ENCODE measurements at regions not wholly inside any gene's neighbourhood (a gene's known extent, or its start where the extent isn't known, plus 50 kb on each side); places are given as distances from the start of the nearest gene placed in this dataset.

DNA sequence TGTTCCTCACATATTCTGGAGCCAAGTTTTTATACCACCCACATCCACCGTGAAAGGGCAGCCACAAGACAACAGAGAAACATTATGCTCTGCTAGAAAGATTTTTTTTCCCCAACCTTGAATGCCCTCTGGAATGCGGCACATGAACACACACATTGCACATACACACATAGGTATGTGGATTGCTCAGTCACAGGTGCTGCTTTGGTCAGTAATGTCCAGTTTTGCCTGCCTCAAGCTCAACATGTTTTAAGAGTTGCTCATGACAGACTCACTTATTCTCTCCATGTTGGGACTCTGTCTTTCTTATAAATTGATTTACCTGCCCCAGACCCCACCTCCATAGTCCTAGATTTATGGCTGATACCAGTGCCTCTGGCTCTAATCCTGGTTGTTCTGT lies 138.0 kb upstream of the ASTN2 start:
- Histone ChIP-seq H3K4me3 (ENCODE audit: low read depth in 1 of 2, low read length in 2 of 2) (no peak overlapping the region), H3K27ac (ENCODE audit: low read depth in 2 of 2, low read length in 1 of 2) (no peak overlapping the region), H3K4me1 (ENCODE audit: control insufficient read depth in 2 of 2, insufficient read depth in 2 of 2, low read length in 1 of 2) (no peaks in the 10 kb centered on the region), H3K36me3 (ENCODE audit: control insufficient read depth in 2 of 2, insufficient read depth in 2 of 2, low read length in 1 of 2) (no peaks in the 10 kb centered on the region), H3K9me3 (ENCODE audit: control insufficient read depth in 2 of 2, insufficient read depth in 1 of 2, low read depth in 1 of 2, low read length in 1 of 2) (no peaks in the 10 kb centered on the region), H3K27me3 (ENCODE audit: control insufficient read depth in 1 of 2, insufficient read depth in 2 of 2, low read length in 2 of 2) (peaks cover 0 to 2% of the 10 kb centered on the region in 2 donors)
- WGBS, 2 donors = 86% methylated on average over 2 of the region's 2 CpGs

DNA sequence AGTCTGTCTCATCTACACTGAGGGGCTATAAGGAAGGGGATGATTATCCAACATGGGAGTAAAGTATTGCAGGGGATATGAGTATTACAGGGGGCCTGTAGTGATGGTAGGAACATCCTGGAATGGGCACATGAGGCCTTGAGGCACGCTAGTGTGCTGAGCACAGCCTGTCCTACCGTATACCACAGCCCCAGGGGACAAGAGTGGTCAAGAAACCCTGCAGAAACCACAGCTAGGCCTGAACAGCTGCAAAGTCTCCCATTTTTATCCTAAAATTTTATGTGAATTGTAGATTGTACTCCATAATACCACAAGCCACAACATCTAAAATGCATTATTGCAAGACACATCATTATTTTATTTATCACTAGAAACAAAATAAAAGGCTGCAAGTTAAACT lies 136.3 kb upstream of the ASTN2 start:
- no peaks in the 10 kb centered on the region for H3K36me3 ChIP-seq (ENCODE audit: control insufficient read depth in 2 of 2, insufficient read depth in 2 of 2, low read length in 1 of 2)
- H3K27ac ChIP-seq (ENCODE audit: low read depth in 2 of 2, low read length in 1 of 2) = no peak overlapping the region
- no peak overlapping the region for H3K4me3 ChIP-seq (ENCODE audit: low read depth in 1 of 2, low read length in 2 of 2)
- no peaks in the 10 kb centered on the region for H3K4me1 ChIP-seq (ENCODE audit: control insufficient read depth in 2 of 2, insufficient read depth in 2 of 2, low read length in 1 of 2)
- H3K27me3 ChIP-seq (ENCODE audit: control insufficient read depth in 1 of 2, insufficient read depth in 2 of 2, low read length in 2 of 2) = peaks cover 0 to 2% of the 10 kb centered on the region in 2 donors
- H3K9me3 ChIP-seq (ENCODE audit: control insufficient read depth in 2 of 2, insufficient read depth in 1 of 2, low read depth in 1 of 2, low read length in 1 of 2) = no peaks in the 10 kb centered on the region
- WGBS, 2 donors = 66 to 69% methylated on average over 2 of the region's 2 CpGs

- Histone ChIP-seq H3K27ac (ENCODE audit: low read depth in 2 of 2, low read length in 1 of 2) (no peak overlapping the region), H3K27me3 (ENCODE audit: control insufficient read depth in 1 of 2, insufficient read depth in 2 of 2, low read length in 2 of 2) (peaks cover 0 to 2% of the 10 kb centered on the region in 2 donors), H3K9me3 (ENCODE audit: control insufficient read depth in 2 of 2, insufficient read depth in 1 of 2, low read depth in 1 of 2, low read length in 1 of 2) (no peaks in the 10 kb centered on the region), H3K4me3 (ENCODE audit: low read depth in 1 of 2, low read length in 2 of 2) (no peak overlapping the region), H3K4me1 (ENCODE audit: control insufficient read depth in 2 of 2, insufficient read depth in 2 of 2, low read length in 1 of 2) (no peaks in the 10 kb centered on the region), H3K36me3 (ENCODE audit: control insufficient read depth in 2 of 2, insufficient read depth in 2 of 2, low read length in 1 of 2) (no peaks in the 10 kb centered on the region)
- WGBS, 2 donors = 63 to 69% methylated on average over 3 of the region's 3 CpGs
Observed at GRCh38 chr9:117549444-117549843, 134.6 kb upstream of the ASTN2 start.

DNA sequence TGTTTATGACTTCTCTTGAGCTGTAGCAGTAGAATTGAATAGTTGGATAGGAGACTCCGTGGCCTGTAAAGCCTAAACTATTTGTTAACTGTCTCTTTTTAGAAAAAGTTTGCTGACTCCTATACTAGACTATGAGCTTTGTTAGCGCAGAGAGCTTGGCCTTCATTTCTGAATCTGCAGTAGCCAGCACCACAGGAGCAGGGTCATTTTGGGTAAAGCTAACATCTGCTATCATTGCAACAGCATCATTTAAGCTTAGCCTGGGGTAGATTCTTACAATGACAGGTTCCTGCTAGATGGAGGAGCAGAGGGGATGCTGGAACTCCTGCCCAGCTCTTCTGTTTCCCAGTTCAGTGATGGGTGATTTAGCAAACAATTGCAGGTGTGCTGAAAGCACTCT lies 133.7 kb upstream of the ASTN2 start:
- H3K27me3 ChIP-seq (ENCODE audit: control insufficient read depth in 1 of 2, insufficient read depth in 2 of 2, low read length in 2 of 2) = peaks cover 0 to 2% of the 10 kb centered on the region in 2 donors
- H3K4me1 ChIP-seq (ENCODE audit: control insufficient read depth in 2 of 2, insufficient read depth in 2 of 2, low read length in 1 of 2) = no peaks in the 10 kb centered on the region
- H3K9me3 ChIP-seq (ENCODE audit: control insufficient read depth in 2 of 2, insufficient read depth in 1 of 2, low read depth in 1 of 2, low read length in 1 of 2) = no peaks in the 10 kb centered on the region
- no peak overlapping the region for H3K4me3 ChIP-seq (ENCODE audit: low read depth in 1 of 2, low read length in 2 of 2)
- no peaks in the 10 kb centered on the region for H3K36me3 ChIP-seq (ENCODE audit: control insufficient read depth in 2 of 2, insufficient read depth in 2 of 2, low read length in 1 of 2)
- WGBS, 2 donors = 83 to 87% methylated on average over 2 of the region's 2 CpGs
- H3K27ac ChIP-seq (ENCODE audit: low read depth in 2 of 2, low read length in 1 of 2) = no peak overlapping the region

- H3K27me3 ChIP-seq (ENCODE audit: control insufficient read depth in 1 of 2, insufficient read depth in 2 of 2, low read length in 2 of 2) = peaks cover 0 to 2% of the 10 kb centered on the region in 2 donors
- 73 to 80% methylated on average over 3 of the region's 3 CpGs for WGBS, 2 donors
- no peak overlapping the region for H3K4me3 ChIP-seq (ENCODE audit: low read depth in 1 of 2, low read length in 2 of 2)
- no peaks in the 10 kb centered on the region for H3K4me1 ChIP-seq (ENCODE audit: control insufficient read depth in 2 of 2, insufficient read depth in 2 of 2, low read length in 1 of 2)
- H3K9me3 ChIP-seq (ENCODE audit: control insufficient read depth in 2 of 2, insufficient read depth in 1 of 2, low read depth in 1 of 2, low read length in 1 of 2) = no peaks in the 10 kb centered on the region
- no peak overlapping the region for H3K27ac ChIP-seq (ENCODE audit: low read depth in 2 of 2, low read length in 1 of 2)
- no peaks in the 10 kb centered on the region for H3K36me3 ChIP-seq (ENCODE audit: control insufficient read depth in 2 of 2, insufficient read depth in 2 of 2, low read length in 1 of 2)
Observed at GRCh38 chr9:117547904-117548303, 133.0 kb upstream of the ASTN2 start.

GRCh38 chr9:117546894-117547678 lies 132.2 kb upstream of the ASTN2 start:
- WGBS, 2 donors = 14 to 16% methylated on average over 18 to 20 of the region's 20 CpGs
- no peaks in the 10 kb centered on the region for H3K36me3 ChIP-seq (ENCODE audit: control insufficient read depth in 2 of 2, insufficient read depth in 2 of 2, low read length in 1 of 2)
- H3K9me3 ChIP-seq (ENCODE audit: control insufficient read depth in 2 of 2, insufficient read depth in 1 of 2, low read depth in 1 of 2, low read length in 1 of 2) = no peaks in the 10 kb centered on the region
- H3K4me3 ChIP-seq (ENCODE audit: low read depth in 1 of 2, low read length in 2 of 2) = peak overlapping the region in 1 of 2 donors; percentile 1
- no peak overlapping the region for H3K27ac ChIP-seq (ENCODE audit: low read depth in 2 of 2, low read length in 1 of 2)
- H3K27me3 ChIP-seq (ENCODE audit: control insufficient read depth in 1 of 2, insufficient read depth in 2 of 2, low read length in 2 of 2) = peaks cover 0 to 2% of the 10 kb centered on the region in 2 donors
- no peaks in the 10 kb centered on the region for H3K4me1 ChIP-seq (ENCODE audit: control insufficient read depth in 2 of 2, insufficient read depth in 2 of 2, low read length in 1 of 2)

GRCh38 chr9:117545846-117546245 lies 131.0 kb upstream of the ASTN2 start:
- H3K9me3 ChIP-seq (ENCODE audit: control insufficient read depth in 2 of 2, insufficient read depth in 1 of 2, low read depth in 1 of 2, low read length in 1 of 2) = no peaks in the 10 kb centered on the region
- H3K27me3 ChIP-seq (ENCODE audit: control insufficient read depth in 1 of 2, insufficient read depth in 2 of 2, low read length in 2 of 2) = peaks cover 0 to 2% of the 10 kb centered on the region in 2 donors
- no peak overlapping the region for H3K4me3 ChIP-seq (ENCODE audit: low read depth in 1 of 2, low read length in 2 of 2)
- WGBS, 2 donors = 73 to 81% methylated on average over 1 of the region's 1 CpG
- H3K4me1 ChIP-seq (ENCODE audit: control insufficient read depth in 2 of 2, insufficient read depth in 2 of 2, low read length in 1 of 2) = no peaks in the 10 kb centered on the region
- no peaks in the 10 kb centered on the region for H3K36me3 ChIP-seq (ENCODE audit: control insufficient read depth in 2 of 2, insufficient read depth in 2 of 2, low read length in 1 of 2)
- no peak overlapping the region for H3K27ac ChIP-seq (ENCODE audit: low read depth in 2 of 2, low read length in 1 of 2)

- Histone ChIP-seq H3K4me3 (ENCODE audit: low read depth in 1 of 2, low read length in 2 of 2) (no peak overlapping the region), H3K36me3 (ENCODE audit: control insufficient read depth in 2 of 2, insufficient read depth in 2 of 2, low read length in 1 of 2) (no peaks in the 10 kb centered on the region), H3K9me3 (ENCODE audit: control insufficient read depth in 2 of 2, insufficient read depth in 1 of 2, low read depth in 1 of 2, low read length in 1 of 2) (no peaks in the 10 kb centered on the region), H3K27ac (ENCODE audit: low read depth in 2 of 2, low read length in 1 of 2) (no peak overlapping the region), H3K4me1 (ENCODE audit: control insufficient read depth in 2 of 2, insufficient read depth in 2 of 2, low read length in 1 of 2) (no peaks in the 10 kb centered on the region), H3K27me3 (ENCODE audit: control insufficient read depth in 1 of 2, insufficient read depth in 2 of 2, low read length in 2 of 2) (no peaks in the 10 kb centered on the region)
- 31 to 39% methylated on average over 2 of the region's 2 CpGs for WGBS, 2 donors
Observed at GRCh38 chr9:117543089-117543488, 128.2 kb upstream of the ASTN2 start.

DNA sequence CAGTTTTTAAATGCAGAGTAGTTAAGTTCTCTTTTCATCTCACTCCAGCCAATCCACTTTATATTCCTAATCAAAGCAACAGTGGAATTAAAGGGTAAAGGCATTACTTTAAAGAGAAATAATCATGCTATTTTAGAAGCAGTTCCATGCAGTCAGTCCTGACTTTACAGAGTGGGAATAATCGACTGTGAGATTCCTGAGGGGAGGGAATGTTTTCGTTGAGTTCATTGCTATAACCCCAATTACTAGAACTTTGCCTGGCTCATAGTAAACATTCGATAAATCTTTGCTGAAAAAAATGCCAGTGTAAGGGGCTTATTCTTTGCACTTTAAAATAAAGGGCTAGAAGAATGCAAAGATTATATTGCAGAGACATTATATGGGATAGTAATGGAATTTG lies 127.2 kb upstream of the ASTN2 start:
- H3K27ac ChIP-seq (ENCODE audit: low read depth in 2 of 2, low read length in 1 of 2) = no peak overlapping the region
- H3K27me3 ChIP-seq (ENCODE audit: control insufficient read depth in 1 of 2, insufficient read depth in 2 of 2, low read length in 2 of 2) = no peaks in the 10 kb centered on the region
- 52 to 54% methylated on average over 3 of the region's 3 CpGs for WGBS, 2 donors
- no peaks in the 10 kb centered on the region for H3K36me3 ChIP-seq (ENCODE audit: control insufficient read depth in 2 of 2, insufficient read depth in 2 of 2, low read length in 1 of 2)
- H3K4me3 ChIP-seq (ENCODE audit: low read depth in 1 of 2, low read length in 2 of 2) = no peak overlapping the region
- H3K4me1 ChIP-seq (ENCODE audit: control insufficient read depth in 2 of 2, insufficient read depth in 2 of 2, low read length in 1 of 2) = no peaks in the 10 kb centered on the region
- H3K9me3 ChIP-seq (ENCODE audit: control insufficient read depth in 2 of 2, insufficient read depth in 1 of 2, low read depth in 1 of 2, low read length in 1 of 2) = no peaks in the 10 kb centered on the region

- 81 to 85% methylated on average over 5 to 8 of the region's 8 CpGs for WGBS, 2 donors
- H3K4me3 ChIP-seq (ENCODE audit: low read depth in 1 of 2, low read length in 2 of 2) = no peak overlapping the region
- no peaks in the 10 kb centered on the region for H3K36me3 ChIP-seq (ENCODE audit: control insufficient read depth in 2 of 2, insufficient read depth in 2 of 2, low read length in 1 of 2)
- H3K4me1 ChIP-seq (ENCODE audit: control insufficient read depth in 2 of 2, insufficient read depth in 2 of 2, low read length in 1 of 2) = no peaks in the 10 kb centered on the region
- no peak overlapping the region for H3K27ac ChIP-seq (ENCODE audit: low read depth in 2 of 2, low read length in 1 of 2)
- H3K9me3 ChIP-seq (ENCODE audit: control insufficient read depth in 2 of 2, insufficient read depth in 1 of 2, low read depth in 1 of 2, low read length in 1 of 2) = no peaks in the 10 kb centered on the region
- no peaks in the 10 kb centered on the region for H3K27me3 ChIP-seq (ENCODE audit: control insufficient read depth in 1 of 2, insufficient read depth in 2 of 2, low read length in 2 of 2)
Observed at GRCh38 chr9:117541181-117541580, 126.3 kb upstream of the ASTN2 start.
